KBM-7 (cell line): ENCODE measurements at regions not wholly inside any gene's neighbourhood (a gene's known extent, or its start where the extent isn't known, plus 50 kb on each side); places are given as distances from the start of the nearest gene placed in this dataset.
"Not testable (repeated sequence)": the region's sequence is repeated elsewhere in the genome, so short reads cannot be mapped to it uniquely, and the experiment has no call there.

Source experiments
- DNase-seq: peaks from one replicate; pipeline ENCODE4 v3.0.0-alpha.2; 2015
- in situ Hi-C: fragments of 300-500 bp; cut with MboI; formaldehyde crosslinking; loops from 2 replicates; pipeline ENCODE4 v1.14.3; 2020; ENCODE audit warnings: low sequenced_read_pairs, low pct_unique_long_range_greater_than_20kb, mixed read lengths

GRCh38 chr7:53350241-53350640, 314.8 kb downstream of the POM121L12 start:
- in situ Hi-C loops: no loop called here
- peak; percentile 28 for DNase-seq

DNA sequence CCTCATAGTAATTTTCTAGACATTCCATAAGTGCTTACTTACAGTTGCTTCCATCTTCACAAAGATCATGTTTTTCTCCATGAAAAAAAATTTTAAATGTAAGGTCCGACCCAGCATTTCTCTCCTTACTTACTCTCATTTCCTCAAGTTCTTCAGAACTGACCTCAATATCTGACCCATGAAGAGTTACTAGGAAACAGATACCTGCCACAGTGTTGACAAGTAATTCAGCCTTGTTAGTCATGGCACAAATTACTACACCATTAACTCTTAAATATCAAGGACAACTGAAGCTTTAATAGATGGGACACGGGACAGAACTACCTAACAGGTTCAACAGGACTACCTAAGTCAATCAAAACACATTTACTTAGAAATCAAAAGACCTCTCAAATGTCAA, 316.2 kb downstream of the POM121L12 start:
- in situ Hi-C loops: no loop called here
- no peak for DNase-seq

GRCh38 chr7:53358269-53358668, 322.8 kb downstream of the POM121L12 start:
- no peak for DNase-seq
- in situ Hi-C loops: no loop called here

GRCh38 chr7:53383131-53383530, 347.7 kb downstream of the POM121L12 start:
- no peak for DNase-seq
- in situ Hi-C loops: no loop called here

- DNase-seq, in situ Hi-C loops: not testable (repeated sequence)
These were observed 349.8 kb downstream of the POM121L12 start for GRCh38 chr7:53385239-53385638.

GRCh38 chr7:53387515-53387914, 352.1 kb downstream of the POM121L12 start:
- in situ Hi-C loops: no loop called here
- no peak for DNase-seq

- no peak for DNase-seq
These were observed 362.5 kb downstream of the POM121L12 start for GRCh38 chr7:53397911-53398310.

DNA sequence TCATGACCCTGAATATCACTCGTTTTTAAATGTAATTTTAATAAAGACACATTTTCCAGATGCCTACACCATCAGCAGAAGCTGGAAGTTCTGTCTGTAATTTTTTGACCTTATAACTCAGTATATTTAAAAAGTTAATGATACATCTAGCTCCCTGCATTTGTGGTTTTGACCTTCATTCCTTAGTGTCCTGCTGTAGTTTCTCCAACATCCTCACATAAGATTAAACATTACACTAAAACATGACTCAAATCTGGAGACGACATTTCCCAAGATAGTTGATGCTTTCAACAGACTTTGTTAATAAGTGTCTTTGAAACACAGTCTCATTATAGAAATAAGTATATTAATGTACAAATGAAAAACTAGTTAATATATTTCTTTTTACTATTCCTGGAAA, 363.1 kb downstream of the POM121L12 start:
- DNase-seq: no peak
- in situ Hi-C loops: no loop called here

More at GRCh38 chr7:53397911-53398310, 362.5 kb downstream of the POM121L12 start:
- in situ Hi-C loops: no loop called here

DNA sequence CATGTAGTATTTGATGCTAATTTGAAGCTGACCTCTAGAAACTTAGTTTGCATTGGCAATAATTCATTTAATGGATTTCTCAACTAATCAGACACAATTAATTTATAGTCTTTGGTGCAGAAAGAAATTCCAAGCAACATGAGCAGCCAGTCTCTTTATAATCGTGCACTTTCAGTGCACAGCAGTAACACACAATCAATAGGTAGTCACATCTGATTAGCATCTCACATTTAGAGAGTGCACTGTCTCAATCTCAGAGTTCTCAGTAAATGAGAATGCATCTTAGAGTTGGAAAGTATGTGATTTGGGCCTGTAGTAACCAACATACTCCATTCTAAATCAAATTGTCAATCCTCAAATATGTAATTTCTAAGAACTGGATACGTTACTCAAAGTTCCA, 377.6 kb downstream of the POM121L12 start:
- DNase-seq: no peak
- in situ Hi-C loops: no loop called here

DNA sequence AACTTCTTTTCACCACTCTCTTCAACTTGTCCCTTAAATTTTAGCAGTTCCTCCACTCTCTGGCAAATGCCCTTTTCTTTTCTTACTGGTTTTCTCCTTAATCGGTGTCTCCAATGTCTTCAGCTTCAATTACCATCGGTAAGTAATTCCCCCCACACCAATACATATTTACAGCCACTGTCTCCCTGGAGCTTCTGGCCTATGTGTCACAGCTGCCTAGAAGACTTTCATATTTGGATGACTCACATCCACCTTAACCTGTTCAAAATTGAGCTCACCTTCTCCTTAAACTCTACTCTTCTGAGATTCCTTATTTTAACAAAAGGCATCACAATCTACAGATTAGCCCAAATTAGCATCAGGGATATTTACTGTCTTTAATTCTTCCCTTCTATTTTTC, 380.4 kb downstream of the POM121L12 start:
- no peak for DNase-seq
- in situ Hi-C loops: no loop called here

GRCh38 chr7:53418834-53419482, 383.5 kb downstream of the POM121L12 start:
- in situ Hi-C loops: no loop called here
- no peak for DNase-seq

DNA sequence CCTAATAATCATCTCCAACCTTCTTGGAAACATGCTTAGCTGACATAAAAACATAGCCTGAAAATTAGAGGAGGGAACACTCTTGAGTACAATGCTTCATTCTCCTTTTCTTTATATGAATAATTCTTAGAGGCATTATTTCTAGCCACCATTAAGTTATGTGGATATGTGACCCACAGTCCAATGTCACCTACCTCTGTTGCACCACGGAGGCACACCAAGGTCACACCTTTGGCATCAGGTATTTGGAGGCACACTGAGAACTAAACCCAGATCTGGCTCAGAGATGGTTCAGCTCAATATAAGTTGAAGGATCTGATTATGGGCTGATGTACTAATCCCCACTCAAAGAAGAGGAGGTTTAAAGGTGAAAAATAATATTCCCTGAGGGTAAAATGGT, 385.1 kb downstream of the POM121L12 start:
- DNase-seq: no peak
- in situ Hi-C loops: no loop called here

DNA sequence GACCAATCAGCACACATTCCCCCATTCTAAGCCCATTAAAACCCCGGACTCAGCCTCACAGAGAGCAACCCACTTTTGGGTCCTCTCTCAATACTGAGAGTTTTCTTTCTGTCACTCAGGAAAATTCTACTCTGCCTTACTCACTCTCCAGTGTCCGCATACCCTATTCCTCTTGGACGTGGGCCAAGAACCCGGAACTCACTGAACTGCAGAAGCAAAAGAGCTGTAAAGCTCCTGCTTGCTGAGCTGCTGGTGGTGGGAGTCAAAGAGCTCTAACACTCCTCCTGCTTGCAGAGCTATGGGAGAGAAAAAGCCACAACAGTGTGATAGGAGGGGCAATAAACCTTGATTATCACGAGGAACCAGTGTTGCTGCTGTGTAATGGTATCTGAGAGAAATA, 386.9 kb downstream of the POM121L12 start:
- no peak for DNase-seq

DNA sequence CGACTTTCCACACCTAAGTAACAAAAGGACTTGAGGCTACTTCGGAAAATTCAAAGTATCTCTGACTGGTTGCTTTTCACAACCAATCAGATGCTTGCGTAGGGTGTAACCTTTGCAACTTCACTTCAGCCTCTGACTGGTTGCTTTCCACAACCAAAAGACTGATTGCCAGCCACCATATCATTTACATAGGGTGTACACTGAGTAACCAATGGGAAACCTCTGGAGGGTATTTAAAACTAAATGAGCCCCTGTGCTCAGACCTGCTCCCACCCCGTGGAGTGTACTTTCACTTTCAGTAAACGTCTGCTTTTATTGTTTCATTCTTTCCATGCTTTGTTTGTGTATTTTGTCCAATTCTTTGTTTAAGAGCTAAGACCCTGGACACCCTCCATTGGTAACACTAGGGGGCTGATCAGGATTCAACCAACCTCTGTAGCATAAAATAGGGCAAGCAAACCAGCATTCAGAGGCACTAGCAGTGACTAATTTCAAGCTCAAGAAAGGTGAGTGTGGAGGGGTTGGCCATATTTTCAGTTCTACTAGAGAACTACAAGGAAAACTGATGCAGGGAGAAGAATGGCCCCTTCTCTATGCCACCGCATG, 390.8 kb downstream of the POM121L12 start:
- DNase-seq: peak; percentile 3
- in situ Hi-C loops: no loop called here

More for the DNA sequence above, 386.9 kb downstream of the POM121L12 start:
- in situ Hi-C loops: no loop called here

DNA sequence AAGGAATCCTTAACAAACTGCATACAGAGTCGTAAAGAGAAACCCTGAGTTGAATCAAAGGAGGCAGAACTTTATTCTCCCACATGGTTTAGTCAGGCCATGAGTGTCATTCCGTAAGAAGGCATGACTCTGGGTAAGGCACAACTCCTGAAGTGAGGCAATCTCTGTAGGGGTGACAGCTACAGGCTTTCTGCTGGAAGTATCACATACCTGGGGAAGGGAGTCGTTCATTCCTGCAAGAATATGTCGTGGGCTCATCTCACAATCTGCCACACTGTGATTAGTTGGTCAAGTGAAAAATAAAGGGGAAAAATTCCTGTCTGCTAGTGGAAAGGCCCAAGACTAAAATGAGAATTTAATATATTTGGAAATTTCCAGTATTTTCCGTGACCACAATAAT, 392.6 kb downstream of the POM121L12 start:
- in situ Hi-C loops: no loop called here
- no peak for DNase-seq

- in situ Hi-C loops: no loop called here
These were observed 396.5 kb downstream of the POM121L12 start for GRCh38 chr7:53431901-53432300.

GRCh38 chr7:53437336-53437735, 401.9 kb downstream of the POM121L12 start:
- no peak for DNase-seq
- in situ Hi-C loops: no loop called here

More at GRCh38 chr7:53431901-53432300, 396.5 kb downstream of the POM121L12 start:
- no peak for DNase-seq

GRCh38 chr7:53446170-53446569, 410.7 kb downstream of the POM121L12 start:
- DNase-seq: no peak
- in situ Hi-C loops: no loop called here

- in situ Hi-C loops: no loop called here
- no peak for DNase-seq
These were observed 423.2 kb downstream of the POM121L12 start for GRCh38 chr7:53458636-53459035.

DNA sequence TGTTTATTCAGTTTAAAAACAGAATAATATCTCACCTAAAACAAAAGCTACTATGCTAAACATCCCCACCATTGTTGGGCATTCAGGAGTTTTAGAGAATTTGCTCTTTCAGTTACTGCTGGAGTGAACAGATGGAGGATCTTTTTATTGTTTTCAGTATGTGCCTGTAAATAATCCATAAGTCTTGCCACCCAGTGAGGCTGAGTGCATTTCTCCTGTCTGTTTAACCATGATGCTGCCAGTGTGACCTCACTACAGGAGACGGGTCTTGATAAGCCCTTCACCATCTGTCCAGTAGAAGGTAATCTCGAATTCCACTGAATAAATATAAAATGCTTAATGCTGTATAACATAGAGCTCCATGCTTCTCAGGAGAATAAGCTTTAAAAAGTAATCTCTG, 430.9 kb downstream of the POM121L12 start:
- in situ Hi-C loops: no loop called here
- no peak for DNase-seq
